IMR-90 (cell line): ENCODE measurements at regions not wholly inside any gene's neighbourhood (a gene's known extent, or its start where the extent isn't known, plus 50 kb on each side); places are given as distances from the start of the nearest gene placed in this dataset.

ENCODE experiments used
- ATAC-seq: fragments of 200-7000 bp; cut with Tn5 transposase; 2 replicates; pipeline ENCODE4 v1.9.1; 2020; ENCODE audit warnings: low read depth, mild to moderate bottlenecking, moderate library complexity
- BruUV-seq: library from RNA; stranded (reverse); fragments of 400-500 nt; replicated peaks from 2 replicates; lab custom pipeline; 2021; lab: Mats Ljungman, UMichigan
- CTCF ChIA-PET: fragments of 300-600 bp; formaldehyde crosslinking; extraction: SDS; loops from one replicate; lab custom pipeline; 2021; ENCODE audit warnings: antibody characterized with exemption; lab: Yijun Ruan, JAX
- POLR2A ChIA-PET: fragments of 300-600 bp; sonication (Branson Sonifier 250); formaldehyde crosslinking; loops from one replicate; lab custom pipeline; 2022; ENCODE audit warnings: antibody characterized with exemption; ENCODE audit not compliant: unreplicated experiment; lab: Charles Lee
- DNase-seq: peaks from one replicate; pipeline ENCODE4 v3.0.0; 2013
- H2AFZ ChIP-seq: replicated peaks from 2 replicates; pipeline ENCODE3; 2013; ENCODE audit warnings: low read length, mild to moderate bottlenecking; ENCODE audit not compliant: poor library complexity
- H2AK5ac ChIP-seq: 2 replicates; pipeline ENCODE4 v1.6.1; 2013; ENCODE audit warnings: low read depth, low read length, inconsistent platforms
- H2AK9ac ChIP-seq: replicated peaks from 2 replicates; pipeline ENCODE3; 2013; ENCODE audit warnings: mild to moderate bottlenecking, low read depth, low read length, moderate library complexity; ENCODE audit not compliant: poor library complexity
- H2BK120ac ChIP-seq: 2 replicates; pipeline ENCODE4 v1.6.1; 2013; ENCODE audit warnings: low read depth, low read length, inconsistent platforms
- H2BK15ac ChIP-seq: 3 replicates; pipeline ENCODE4 v1.6.1; 2013; ENCODE audit warnings: low read depth, low read length, inconsistent platforms
- H2BK20ac ChIP-seq: 2 replicates; pipeline ENCODE4 v1.6.1; 2013; ENCODE audit warnings: low read depth, mild to moderate bottlenecking, inconsistent platforms, low read length, moderate library complexity
- H2BK5ac ChIP-seq: 2 replicates; pipeline ENCODE4 v1.6.1; 2013; ENCODE audit warnings: mild to moderate bottlenecking, low read depth, low read length, inconsistent platforms; ENCODE audit not compliant: poor library complexity, severe bottlenecking
- H3K14ac ChIP-seq: replicated peaks from 2 replicates; pipeline ENCODE4 v1.6.1; 2013; ENCODE audit warnings: low read depth, low read length, inconsistent platforms
- H3K18ac ChIP-seq: 2 replicates; pipeline ENCODE4 v1.6.1; 2013; ENCODE audit warnings: low read depth, low read length, control low read depth
- H3K23ac ChIP-seq: 2 replicates; pipeline ENCODE4 v1.6.1; 2013; ENCODE audit warnings: low read depth, low read length, inconsistent platforms
- H3K27ac ChIP-seq: 2 replicates; pipeline ENCODE4 v1.5.1; 2013; ENCODE audit warnings: mild to moderate bottlenecking, control low read depth, low read length; ENCODE audit not compliant: insufficient read depth
- H3K27me3 ChIP-seq: 2 replicates; pipeline ENCODE4 v1.6.1; 2013; ENCODE audit warnings: low read length; ENCODE audit not compliant: control insufficient read depth, insufficient read depth
- H3K36me3 ChIP-seq: 2 replicates; pipeline ENCODE4 v1.6.1; 2013; ENCODE audit warnings: low read length, mixed read lengths; ENCODE audit not compliant: control insufficient read depth, insufficient read depth
- H3K4ac ChIP-seq: 2 replicates; pipeline ENCODE4 v1.6.1; 2013; ENCODE audit warnings: low read depth, low read length, inconsistent platforms
- H3K4me1 ChIP-seq: 2 replicates; pipeline ENCODE4 v1.6.1; 2013; ENCODE audit warnings: low read length, mixed read lengths; ENCODE audit not compliant: control insufficient read depth, insufficient read depth
- H3K4me2 ChIP-seq: 2 replicates; pipeline ENCODE4 v1.6.1; 2013; ENCODE audit warnings: low read depth, mild to moderate bottlenecking, control low read depth, low read length, moderate library complexity
- H3K4me3 ChIP-seq: 2 replicates; pipeline ENCODE4 v1.5.1; 2013; ENCODE audit warnings: low read depth, mild to moderate bottlenecking, control low read depth, low read length, moderate library complexity; ENCODE audit not compliant: insufficient read depth
- H3K56ac ChIP-seq: 2 replicates; pipeline ENCODE4 v1.6.1; 2013; ENCODE audit warnings: low read length, inconsistent platforms; ENCODE audit not compliant: insufficient read depth; ENCODE audit errors: extremely low read depth
- H3K79me1 ChIP-seq, 2 experiments: 2 replicates each; pipeline ENCODE4 v1.6.1; 2013; ENCODE audit warnings: low read length in 2 of 2, inconsistent platforms in 1 of 2, low read depth in 1 of 2
- H3K9ac ChIP-seq: 2 replicates; pipeline ENCODE4 v1.6.1; 2013; ENCODE audit warnings: low read depth, low read length, control low read depth
- H3K9me1 ChIP-seq: 2 replicates; pipeline ENCODE4 v1.6.1; 2013; ENCODE audit warnings: low read length, inconsistent platforms; ENCODE audit not compliant: insufficient read depth
- H3K9me3 ChIP-seq: 2 replicates; pipeline ENCODE4 v1.6.1; 2013; ENCODE audit warnings: low read length; ENCODE audit not compliant: control insufficient read depth, insufficient read depth
- H4K20me1 ChIP-seq: 2 replicates; pipeline ENCODE4 v1.6.1; 2013; ENCODE audit warnings: low read length, inconsistent platforms; ENCODE audit not compliant: insufficient read depth
- H4K5ac ChIP-seq: 2 replicates; pipeline ENCODE4 v1.6.1; 2013; ENCODE audit warnings: mild to moderate bottlenecking, low read depth, low read length, control low read depth
- H4K8ac ChIP-seq, 2 experiments: 2 replicates each; pipeline ENCODE4 v1.6.1; 2013; ENCODE audit warnings: low read depth in 2 of 2, low read length in 2 of 2, control low read depth in 1 of 2, inconsistent platforms in 1 of 2
- H4K91ac ChIP-seq: 2 replicates; pipeline ENCODE4 v1.6.1; 2013; ENCODE audit warnings: low read depth, low read length, inconsistent platforms; ENCODE audit not compliant: insufficient read depth
- BHLHE40 ChIP-seq: fragments of 150-350 bp; IDR thresholded peaks from 2 replicates; pipeline ENCODE4 v1.6.1; 2016; ENCODE audit warnings: mild to moderate bottlenecking, low read depth, low read length
- POLR2A ChIP-seq: IDR thresholded peaks from 2 replicates; pipeline ENCODE4 v1.6.1; 2012; ENCODE audit warnings: mild to moderate bottlenecking, low read depth, low read length
- WGBS, 2 experiments: methylation state at CpG; one replicate each; pipeline versions ENCODE4 v1.1.5 to v1.1.7; 2013; ENCODE audit warnings: missing lambda C conversion rate in 2 of 2; ENCODE audit not compliant: insufficient read length in 1 of 2; ENCODE audit errors: extremely low coverage in 2 of 2; 5-methylcytosine and 5-hydroxymethylcytosine counted together
- dilution Hi-C: fragments of 300-500 bp; cut with HindIII; formaldehyde crosslinking; loops from one replicate; pipeline ENCODE4 v1.14.3; 2018; ENCODE audit warnings: low sequenced_read_pairs; ENCODE audit not compliant: unreplicated experiment
- in situ Hi-C: fragments of 300-500 bp; cut with MboI; formaldehyde crosslinking; loops from 3 replicates; pipeline ENCODE4 v1.14.3; 2019; ENCODE audit warnings: low sequenced_read_pairs, inconsistent platforms, mixed read lengths
- intact Hi-C: fragments of 100-400 bp; cut with micrococcal nuclease; formaldehyde crosslinking; loops from 2 replicates; pipeline ENCODE4 v1.10.0; 2022

DNA sequence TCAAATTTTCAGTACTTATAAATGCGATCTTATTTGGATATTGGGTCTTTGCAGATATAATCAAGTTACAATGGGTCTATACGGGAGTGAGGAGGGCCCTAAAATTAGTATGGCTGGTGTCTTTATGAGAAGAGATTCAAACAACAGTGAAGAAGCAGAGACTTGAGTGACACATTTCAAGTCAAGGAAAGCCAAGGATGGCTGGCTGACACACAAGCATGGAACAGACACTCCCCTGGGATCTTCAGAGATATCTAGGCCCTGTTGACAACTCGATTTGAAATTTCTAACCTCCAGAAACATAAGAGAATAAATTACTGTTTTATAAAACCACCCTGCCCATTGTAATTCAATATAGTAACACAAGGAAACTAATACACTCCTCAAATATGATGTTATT, 1886.0 kb upstream of the PCDH7 start:
- H4K5ac ChIP-seq: no peak overlapping the region
- H3K14ac ChIP-seq: no peak overlapping the region
- ChIA-PET POLR2A (no interaction called here), CTCF (no interaction called here)
- no peak overlapping the region for H2BK5ac ChIP-seq
- no peak overlapping the region for H2AFZ ChIP-seq
- dilution Hi-C loops (no loop called here), in situ Hi-C loops (no loop called here), intact Hi-C loops (no loop called here)
- H3K4ac ChIP-seq: no peak overlapping the region
- H2AK5ac ChIP-seq: no peak overlapping the region
- no peaks in the 10 kb centered on the region for H3K4me1 ChIP-seq
- H3K27ac ChIP-seq: no peak overlapping the region
- H3K79me1 ChIP-seq: no peaks in the 10 kb centered on the region
- H4K91ac ChIP-seq: no peak overlapping the region
- no peak overlapping the region for H3K56ac ChIP-seq
- no peak overlapping the region for H2BK15ac ChIP-seq
- H3K4me2 ChIP-seq: no peak overlapping the region
- H2BK20ac ChIP-seq: no peak overlapping the region
- H3K9ac ChIP-seq: no peak overlapping the region
- TF ChIP-seq BHLHE40: no peak
- TF ChIP-seq POLR2A: no peak
- no peak for ATAC-seq
- DNase-seq: no peak
- no peaks in the 10 kb centered on the region for H3K9me3 ChIP-seq
- no peak overlapping the region for H3K18ac ChIP-seq
- no peak overlapping the region for H4K8ac ChIP-seq
- no peak overlapping the region for H2BK120ac ChIP-seq
- H3K36me3 ChIP-seq: no peaks in the 10 kb centered on the region
- H4K20me1 ChIP-seq: no peaks in the 10 kb centered on the region
- no peak overlapping the region for H3K4me3 ChIP-seq
- no CpG with 5 or more reads among the region's 3 CpGs for WGBS, 2 experiments
- BruUV-seq: no TSS peak
- no peaks in the 10 kb centered on the region for H3K27me3 ChIP-seq
- no peak overlapping the region for H3K23ac ChIP-seq
- H3K9me1 ChIP-seq: no peaks in the 10 kb centered on the region
- H2AK9ac ChIP-seq: no peak overlapping the region
